AG09309 (cell line): ENCODE measurements at regions not wholly inside any gene's neighbourhood (a gene's known extent, or its start where the extent isn't known, plus 50 kb on each side); places are given as distances from the start of the nearest gene placed in this dataset.
"Not testable (repeated sequence)": the region's sequence is repeated elsewhere in the genome, so short reads cannot be mapped to it uniquely, and the experiment has no call there.

Source experiments
- DNase-seq: peaks from one replicate; pipeline ENCODE4 v3.0.0-alpha.2; 2010; ENCODE audit warnings: low read depth
- H3K4me3 ChIP-seq: 2 replicates; pipeline ENCODE4 v1.5.1; 2011; ENCODE audit warnings: mild to moderate bottlenecking, low read depth, low read length, moderate library complexity; ENCODE audit not compliant: control insufficient read depth
- TF ChIP-seq, protein P1 (sequence below): IDR thresholded peaks from 2 replicates; pipeline ENCODE4 v1.5.1; 2011; ENCODE audit warnings: mild to moderate bottlenecking, low read depth, low read length, inconsistent platforms; ENCODE audit not compliant: insufficient read depth, control insufficient read depth; ENCODE audit errors: missing control alignments

DNA sequence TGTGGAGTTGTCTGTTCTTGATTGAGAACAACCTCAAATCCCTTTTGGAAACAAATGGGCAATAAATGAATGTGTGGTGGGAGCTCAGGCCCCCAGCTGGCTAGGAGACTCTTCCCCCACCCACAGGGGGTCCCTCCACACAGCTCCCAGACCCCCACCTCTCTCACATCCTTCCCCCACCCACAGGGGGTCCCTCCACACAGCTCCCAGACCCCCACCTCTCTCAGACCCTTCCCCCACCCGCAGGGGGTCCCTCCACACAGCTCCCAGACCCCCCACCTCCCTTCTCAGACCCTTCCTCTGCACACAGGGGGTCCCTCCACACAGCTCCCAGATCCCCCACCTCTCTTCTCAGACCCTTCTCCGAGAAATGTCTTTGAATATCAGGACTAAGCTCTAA, 79.0 kb upstream of the CTDP1 start:
- TF ChIP-seq, protein P1, sequence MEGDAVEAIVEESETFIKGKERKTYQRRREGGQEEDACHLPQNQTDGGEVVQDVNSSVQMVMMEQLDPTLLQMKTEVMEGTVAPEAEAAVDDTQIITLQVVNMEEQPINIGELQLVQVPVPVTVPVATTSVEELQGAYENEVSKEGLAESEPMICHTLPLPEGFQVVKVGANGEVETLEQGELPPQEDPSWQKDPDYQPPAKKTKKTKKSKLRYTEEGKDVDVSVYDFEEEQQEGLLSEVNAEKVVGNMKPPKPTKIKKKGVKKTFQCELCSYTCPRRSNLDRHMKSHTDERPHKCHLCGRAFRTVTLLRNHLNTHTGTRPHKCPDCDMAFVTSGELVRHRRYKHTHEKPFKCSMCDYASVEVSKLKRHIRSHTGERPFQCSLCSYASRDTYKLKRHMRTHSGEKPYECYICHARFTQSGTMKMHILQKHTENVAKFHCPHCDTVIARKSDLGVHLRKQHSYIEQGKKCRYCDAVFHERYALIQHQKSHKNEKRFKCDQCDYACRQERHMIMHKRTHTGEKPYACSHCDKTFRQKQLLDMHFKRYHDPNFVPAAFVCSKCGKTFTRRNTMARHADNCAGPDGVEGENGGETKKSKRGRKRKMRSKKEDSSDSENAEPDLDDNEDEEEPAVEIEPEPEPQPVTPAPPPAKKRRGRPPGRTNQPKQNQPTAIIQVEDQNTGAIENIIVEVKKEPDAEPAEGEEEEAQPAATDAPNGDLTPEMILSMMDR = no peak
- no peak overlapping the region for H3K4me3 ChIP-seq
- no peak for DNase-seq

DNA sequence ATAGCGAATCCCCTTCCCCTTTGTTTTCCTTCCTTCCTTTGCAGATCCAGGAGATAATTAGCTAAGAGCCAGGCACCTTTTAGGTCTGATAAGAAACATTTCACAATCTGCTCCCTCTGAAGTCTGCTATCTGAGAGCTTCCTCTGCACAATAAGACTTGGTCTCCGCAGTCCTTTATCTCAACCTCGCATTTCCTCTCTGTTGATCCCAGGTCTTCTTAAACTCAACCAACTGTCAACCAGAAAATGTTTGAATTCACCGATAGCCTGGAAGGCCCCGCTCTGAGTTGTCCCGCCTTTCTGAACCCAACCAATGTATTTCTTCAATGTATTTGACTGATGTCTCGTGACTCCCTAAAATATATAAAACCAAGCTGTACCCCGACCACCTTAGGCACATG, 78.4 kb upstream of the CTDP1 start:
- no peak overlapping the region for H3K4me3 ChIP-seq
- DNase-seq = no peak
- TF ChIP-seq, protein P1 = no peak

DNA sequence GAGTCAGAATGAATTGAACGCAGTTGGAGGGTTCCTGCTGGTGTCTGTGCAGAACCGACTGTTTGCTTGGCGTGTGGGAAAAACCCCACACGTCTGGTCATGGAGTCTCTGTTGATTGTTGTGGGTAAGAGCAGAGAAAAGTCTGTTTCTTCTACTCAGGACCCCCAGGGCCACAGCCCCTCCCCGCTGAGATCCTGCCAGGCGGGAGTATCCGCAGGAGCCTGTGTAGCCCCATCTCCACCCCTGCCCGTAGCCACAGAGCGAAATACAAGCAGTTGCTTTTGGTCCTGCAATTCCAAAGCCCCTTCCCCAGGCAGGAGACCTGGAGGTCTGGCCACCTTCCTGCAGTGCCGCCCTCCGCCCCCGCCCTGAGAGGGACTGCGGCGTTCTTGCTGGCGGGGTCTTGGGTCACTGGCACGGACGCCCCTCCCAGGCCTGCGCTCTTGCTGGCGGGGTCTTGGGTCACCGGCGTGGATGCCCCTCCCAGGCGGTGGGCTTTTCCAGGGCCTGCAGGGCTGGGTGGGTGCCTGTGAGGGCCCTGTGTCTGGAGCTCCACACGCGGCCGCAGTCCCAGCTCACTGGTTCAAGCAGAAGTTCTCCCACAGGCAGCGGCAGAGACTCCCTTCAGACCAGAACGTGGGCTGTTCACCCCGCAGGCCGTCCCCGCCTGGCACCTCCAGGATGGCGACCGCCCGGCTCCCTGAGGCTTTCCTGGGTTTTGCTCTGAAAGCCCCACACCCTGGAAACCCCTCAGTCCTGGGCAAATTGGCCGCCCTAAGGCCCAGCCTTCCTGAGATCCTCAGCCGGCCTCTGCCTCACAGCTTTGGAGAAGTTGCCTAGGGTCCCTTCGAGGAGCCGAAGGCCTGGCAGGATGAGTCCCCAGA, 76.0 kb upstream of the CTDP1 start:
- H3K4me3 ChIP-seq = no peak overlapping the region
- TF ChIP-seq, protein P1 = no peak
- no peak for DNase-seq

DNA sequence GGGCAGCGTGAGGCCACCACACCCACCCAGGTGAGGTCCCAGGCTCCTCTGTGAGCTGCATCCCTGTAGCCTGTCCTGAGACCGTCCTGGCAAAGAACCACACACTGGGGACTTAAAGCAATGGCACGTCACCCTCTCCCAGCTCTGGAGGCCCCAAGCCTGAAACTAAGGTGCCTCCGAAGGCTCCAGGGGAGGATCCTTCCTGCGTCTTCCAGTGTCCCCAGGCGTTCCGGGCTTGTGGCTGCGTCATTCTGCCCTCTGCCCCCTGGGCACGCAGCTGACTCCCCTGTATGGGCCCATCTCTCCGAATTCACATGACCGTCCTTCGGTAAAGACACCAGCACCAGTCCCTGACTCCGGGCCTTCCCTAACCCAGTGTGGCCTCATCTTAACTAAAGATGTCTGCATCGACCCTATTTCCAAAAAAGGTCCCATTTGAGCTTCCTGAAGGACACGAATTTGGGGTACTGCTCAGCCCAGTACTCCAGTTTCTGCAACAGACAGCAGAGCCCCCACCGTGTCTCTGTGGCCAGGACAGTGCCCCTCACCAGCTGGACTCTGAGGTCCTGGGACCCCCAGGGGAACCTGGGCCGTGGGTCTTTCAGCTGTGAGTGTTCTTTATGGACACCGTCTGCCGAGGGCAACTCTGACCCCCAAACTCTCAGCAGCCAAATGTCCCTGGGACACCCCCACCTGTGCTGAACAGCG, 75.2 kb upstream of the CTDP1 start:
- TF ChIP-seq, protein P1 = no peak
- no peak overlapping the region for H3K4me3 ChIP-seq
- no peak for DNase-seq

DNA sequence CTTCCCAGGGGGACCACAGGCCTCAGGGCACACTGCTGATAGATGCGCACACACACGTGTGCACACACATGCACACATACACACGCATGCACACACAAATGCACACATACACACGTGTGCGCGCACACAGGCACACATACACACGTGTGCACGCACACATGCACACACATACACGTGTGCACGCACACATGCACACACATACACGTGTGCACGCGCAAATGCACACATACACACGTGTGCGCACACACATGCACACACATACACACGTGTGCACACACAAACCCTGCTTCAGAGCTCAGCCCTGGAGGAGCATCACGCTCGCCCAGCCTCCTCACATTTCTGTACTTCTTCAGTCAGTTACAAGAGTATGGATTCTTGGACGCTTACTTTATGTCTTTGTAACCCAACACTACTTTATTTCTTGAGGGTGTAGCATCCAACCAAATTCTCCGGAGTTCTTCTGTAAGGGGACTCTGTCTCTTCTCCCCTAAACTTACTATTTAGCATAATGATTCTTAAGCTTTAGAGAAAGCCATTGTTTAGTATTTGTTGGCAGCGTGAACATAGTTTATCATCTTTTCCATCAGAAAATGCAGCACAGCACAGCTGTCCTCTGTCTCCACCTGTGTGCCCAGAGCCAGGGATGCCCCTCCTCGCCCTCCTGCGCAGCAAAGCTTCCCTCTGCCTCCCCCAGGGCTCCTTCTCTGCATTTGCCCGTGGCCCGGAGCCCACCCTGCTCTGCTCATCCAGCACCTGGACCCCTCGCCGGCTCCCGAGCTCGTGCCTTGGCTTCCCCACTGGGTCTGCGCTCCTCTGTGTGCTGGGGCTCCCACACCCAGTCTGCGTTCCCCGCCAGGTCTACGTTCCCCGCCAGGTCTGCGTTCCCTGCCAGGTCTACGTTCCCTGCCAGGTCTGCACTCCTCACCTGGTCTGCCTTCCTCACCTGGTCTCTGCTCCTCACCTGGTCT, 74.4 kb upstream of the CTDP1 start:
- DNase-seq = no peak
- TF ChIP-seq, protein P1 = no peak
- no peak overlapping the region for H3K4me3 ChIP-seq

DNA sequence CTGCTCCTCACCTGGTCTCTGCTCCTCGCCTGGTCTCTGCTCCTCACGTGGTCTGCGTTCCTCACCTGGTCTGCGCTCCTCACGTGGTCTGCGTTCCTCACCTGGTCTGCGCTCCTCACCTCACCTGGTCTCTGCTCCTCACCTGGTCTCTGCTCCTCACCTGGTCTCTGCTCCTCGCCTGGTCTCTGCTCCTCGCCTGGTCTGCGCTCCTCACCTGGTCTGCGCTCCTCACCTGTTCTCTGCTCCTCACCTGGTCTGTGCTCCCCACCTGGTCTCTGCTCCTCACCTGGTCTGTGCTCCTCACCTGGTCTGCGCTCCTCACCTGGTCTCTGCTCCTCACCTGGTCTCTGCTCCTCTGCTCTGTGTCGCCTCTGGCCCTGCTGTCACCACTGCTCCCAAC, 73.5 kb upstream of the CTDP1 start:
- not testable (repeated sequence) for DNase-seq, H3K4me3 ChIP-seq
